Cardiac septum (tissue), 1 donor: ENCODE measurements at regions not wholly inside any gene's neighbourhood (a gene's known extent, or its start where the extent isn't known, plus 50 kb on each side); places are given as distances from the start of the nearest gene placed in this dataset.

Source experiments
- DNase-seq: peaks from one replicate; pipeline ENCODE4 v3.0.0-alpha.2; 2020; ENCODE audit warnings: low spot score
- intact Hi-C: fragments of 100-400 bp; cut with DNase I; formaldehyde crosslinking; loops from one replicate; pipeline ENCODE4 v1.14.0; 2022
- donor health status: DM: no; HTN: no; CAD: no.

DNA sequence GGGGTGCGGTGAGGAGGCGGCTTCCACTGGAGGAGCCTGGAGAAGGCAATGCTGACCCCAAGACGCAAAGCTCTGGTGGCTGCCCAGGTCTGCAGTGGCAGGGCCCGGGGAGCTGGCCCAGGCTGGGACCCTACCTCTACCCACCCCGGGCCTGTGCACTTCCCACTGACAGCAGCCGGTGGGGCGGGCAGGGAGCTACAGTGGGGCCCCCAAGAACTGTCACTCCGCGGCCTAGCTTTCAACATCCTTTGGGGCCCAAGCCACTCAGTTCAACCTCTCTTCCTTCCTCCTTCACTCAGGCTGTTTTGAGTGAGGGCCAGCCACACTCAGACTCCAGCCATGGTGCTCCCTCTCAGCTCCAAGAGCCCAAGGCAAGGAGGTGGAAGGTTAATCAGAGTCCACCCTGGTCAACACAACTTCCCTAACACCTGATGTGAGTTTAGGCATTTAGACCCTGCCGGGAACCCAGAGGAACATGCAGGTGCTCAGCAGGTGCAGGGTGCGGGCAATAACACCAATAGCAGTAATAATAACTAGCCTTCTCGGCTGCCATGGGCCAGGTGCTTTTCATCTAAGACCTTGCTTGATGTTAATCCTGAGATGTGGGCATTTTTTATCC is 93.6 kb downstream of the ZFP36L2 start:
- intact Hi-C loops, result loop anchor here (5.0 to 10.0 kb wide), 3 partner anchors 110 to 350 kb away; no protein-coding TSS in a partner anchor
- DNase-seq, result no peak

DNA sequence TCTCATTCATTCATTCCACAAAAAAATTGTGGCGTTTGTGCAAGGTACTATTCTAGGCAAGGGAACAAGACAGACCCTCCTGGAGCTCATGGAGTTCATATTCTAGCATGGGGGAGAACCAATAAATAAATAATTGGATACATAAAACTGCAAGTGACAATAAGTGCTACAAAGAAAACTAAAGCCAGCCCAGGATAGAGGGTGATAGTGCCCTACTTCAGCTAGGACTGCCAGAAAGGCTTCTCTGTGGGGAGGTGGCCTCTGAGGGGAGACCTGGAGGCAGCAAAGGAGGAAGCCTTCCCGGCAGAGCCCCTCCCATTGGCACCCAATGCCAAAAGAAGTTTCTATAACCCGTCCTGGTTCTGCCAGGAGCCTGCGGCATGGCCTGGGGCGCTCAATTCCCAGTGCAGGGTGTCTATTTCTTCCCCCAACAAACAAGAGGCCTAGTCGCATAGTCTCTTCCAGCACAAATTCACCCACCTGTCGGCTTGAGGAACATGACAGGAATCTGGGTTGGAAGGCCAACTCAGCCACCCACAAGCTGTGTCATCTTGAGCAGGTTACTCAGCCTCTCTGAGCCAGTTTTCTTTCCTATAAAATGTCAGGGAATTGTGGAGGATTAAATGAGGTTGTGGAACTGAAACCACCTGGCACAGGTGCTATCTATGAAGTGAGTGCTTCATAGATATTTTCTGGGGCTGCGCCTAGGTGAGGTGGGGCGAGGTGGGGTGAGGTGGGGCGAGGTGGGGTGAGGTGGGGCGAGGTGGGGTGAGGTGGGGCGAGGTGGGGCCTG is 94.3 kb downstream of the ZFP36L2 start:
- intact Hi-C loops, result loop anchor here (2.0 to 10.0 kb wide), 4 partner anchors 97 to 350 kb away; no protein-coding TSS in a partner anchor
- DNase-seq, result no peak

DNA sequence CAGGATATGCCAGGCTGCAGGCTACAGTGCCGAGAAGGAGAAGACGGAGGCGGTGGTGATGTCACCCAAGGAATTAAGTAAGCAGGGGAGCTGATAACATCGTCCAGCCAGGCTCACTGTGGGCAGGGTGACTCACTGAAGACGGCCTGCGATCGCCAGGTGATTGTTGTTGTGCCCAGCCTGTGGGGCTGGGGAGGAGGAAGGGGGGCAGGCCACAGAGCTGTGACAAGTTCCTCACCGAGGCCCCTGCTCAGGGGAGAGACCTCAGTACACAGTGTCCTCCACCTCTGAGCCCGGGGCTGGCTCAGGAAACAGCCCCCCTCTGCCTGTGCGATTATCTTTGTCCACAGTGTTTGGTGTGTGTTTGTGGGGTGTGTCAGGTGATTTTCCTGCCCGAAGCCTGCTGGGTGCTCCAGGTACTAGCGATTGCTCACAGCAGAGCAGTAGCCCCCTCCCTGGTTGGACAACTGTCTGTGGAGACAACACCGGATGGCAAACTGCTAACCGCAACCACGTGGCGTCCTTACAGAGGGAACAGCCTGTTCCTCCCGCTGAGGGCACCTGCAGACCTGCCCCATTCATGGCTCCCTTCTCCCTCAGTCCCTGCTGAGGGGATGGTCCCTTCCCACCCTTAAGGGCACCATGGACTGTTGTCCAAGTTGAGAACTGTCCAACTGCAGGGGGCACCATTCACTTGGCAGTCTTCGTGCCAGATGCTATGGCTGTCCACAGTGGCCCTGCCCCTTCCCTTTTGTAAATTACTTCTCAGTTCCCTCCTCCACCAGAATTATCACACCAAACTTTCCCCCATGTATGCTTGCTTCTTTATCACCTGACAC is 95.1 kb downstream of the ZFP36L2 start:
- intact Hi-C loops, result loop anchor here (2.0 to 10.0 kb wide), 4 partner anchors 98 to 351 kb away; no protein-coding TSS in a partner anchor
- peak; percentile 91 for DNase-seq

DNA sequence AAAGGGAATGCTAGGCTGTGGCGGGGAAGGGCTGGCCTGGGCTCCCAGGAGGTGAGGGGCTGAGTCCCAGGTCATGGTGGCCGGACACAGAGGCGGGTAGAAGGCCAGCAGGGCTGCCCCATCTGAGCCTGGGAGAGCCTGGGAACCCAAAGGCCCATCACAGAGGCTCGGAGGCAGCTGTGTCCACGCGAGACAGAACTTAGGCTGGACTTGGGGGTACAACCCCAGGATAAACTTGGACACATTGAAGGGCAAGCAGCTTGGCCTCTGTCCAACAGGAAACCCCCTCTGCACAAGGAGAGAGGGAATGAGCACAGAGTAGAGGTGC is 95.9 kb downstream of the ZFP36L2 start:
- no peak for DNase-seq
- intact Hi-C loops, result loop anchor here (2.0 to 10.0 kb wide), 4 partner anchors 98 to 352 kb away; no protein-coding TSS in a partner anchor

DNA sequence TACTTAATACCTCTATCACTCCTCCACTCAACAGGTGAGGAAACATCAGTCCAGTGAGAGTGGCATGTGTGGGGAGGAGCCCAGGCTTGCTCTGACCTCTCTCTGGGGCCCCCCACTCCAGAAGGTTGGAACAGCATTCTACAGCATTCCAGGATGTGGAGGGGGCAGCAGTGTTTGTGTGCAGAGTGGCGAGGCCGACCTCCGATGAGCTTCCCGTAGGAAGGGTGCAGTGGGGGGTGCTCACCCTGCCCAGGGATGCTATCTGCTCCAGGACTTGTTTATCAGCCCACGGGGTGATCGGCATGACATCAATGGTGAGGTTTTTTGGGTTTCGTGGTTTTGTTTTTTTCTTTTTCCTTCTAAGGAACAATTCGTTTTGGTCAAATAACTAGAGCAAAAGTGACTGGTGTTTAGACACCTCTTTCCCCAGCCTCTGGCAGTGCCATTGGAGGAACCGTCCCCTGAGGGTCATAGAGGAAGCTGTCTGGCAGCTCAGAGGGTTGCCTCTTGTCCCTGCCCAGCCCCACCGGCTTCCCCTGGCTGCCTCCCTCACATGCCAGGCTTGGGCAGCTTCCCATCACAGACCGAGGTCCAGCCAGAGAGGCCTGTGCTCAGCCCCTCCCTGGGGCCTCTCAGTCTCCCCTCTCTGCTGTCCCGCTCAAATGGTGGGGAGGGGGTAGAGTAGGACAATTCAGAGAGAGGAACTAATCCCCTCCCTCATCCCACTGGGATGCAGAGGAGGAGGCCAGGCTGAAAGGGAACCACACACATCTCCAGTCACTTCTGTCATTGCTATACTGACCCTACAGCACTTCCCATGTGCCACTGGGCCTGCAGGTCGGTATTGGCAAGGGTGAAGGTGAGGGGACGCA is 96.5 kb downstream of the ZFP36L2 start:
- DNase-seq, result no peak
- intact Hi-C loops, result loop anchor here (2.0 to 10.0 kb wide), 5 partner anchors 99 to 352 kb away; no protein-coding TSS in a partner anchor

DNA sequence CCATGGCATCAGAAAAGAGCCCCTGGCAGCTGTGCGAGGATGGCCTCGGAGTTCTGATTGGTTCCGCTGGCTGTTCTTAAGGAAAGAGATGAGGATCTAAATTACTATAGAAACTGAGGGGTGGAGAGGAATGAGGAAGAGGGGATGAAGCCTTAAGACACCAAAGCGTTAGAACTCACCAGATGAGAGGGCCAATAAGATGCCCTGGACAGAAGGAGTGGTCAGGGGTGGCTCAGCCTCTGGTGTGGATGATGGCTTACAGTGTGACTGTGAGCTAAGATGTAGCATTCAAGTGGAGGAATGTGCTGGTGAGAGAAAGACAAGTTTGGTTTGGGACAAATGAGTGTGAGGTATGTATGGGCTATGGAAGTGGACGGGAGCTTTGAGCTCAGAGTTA is 97.8 kb downstream of the ZFP36L2 start:
- intact Hi-C loops, result loop anchor here (5.0 kb wide), 1 partner anchor 151 kb away; no protein-coding TSS in a partner anchor
- no peak for DNase-seq

DNA sequence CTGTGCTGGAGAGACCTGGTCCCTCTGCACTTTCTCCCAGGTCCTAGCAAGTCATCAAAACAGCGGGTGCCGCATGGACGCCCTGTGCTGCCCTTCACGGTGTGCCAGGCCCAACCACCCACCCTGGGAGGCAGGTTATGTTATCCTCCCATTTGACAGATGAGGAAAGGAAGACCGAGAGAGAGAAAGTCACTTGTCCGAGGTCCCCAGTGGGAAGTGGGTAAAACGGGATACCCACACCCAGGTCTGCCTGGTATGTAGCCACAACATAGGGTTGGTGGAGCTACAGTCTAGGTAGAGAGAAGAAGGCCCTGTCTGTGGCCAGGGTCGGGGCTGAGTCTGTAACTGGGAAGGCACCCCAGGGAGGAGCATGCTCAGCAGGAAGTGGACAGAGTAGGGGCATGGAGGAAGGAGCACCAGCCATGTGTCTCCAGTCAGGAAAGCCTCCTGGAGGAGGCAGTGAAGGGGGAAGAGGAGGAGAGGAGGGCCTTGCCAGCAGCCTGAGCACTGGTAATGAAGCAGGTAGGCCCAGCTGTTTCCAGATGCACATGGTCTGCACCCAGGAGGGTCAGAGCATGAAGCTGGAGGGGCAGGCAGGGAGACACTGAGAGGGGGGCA is 98.4 kb downstream of the ZFP36L2 start:
- intact Hi-C loops, result loop anchor here (5.0 kb wide), 1 partner anchor 151 kb away; no protein-coding TSS in a partner anchor
- no peak for DNase-seq

DNA sequence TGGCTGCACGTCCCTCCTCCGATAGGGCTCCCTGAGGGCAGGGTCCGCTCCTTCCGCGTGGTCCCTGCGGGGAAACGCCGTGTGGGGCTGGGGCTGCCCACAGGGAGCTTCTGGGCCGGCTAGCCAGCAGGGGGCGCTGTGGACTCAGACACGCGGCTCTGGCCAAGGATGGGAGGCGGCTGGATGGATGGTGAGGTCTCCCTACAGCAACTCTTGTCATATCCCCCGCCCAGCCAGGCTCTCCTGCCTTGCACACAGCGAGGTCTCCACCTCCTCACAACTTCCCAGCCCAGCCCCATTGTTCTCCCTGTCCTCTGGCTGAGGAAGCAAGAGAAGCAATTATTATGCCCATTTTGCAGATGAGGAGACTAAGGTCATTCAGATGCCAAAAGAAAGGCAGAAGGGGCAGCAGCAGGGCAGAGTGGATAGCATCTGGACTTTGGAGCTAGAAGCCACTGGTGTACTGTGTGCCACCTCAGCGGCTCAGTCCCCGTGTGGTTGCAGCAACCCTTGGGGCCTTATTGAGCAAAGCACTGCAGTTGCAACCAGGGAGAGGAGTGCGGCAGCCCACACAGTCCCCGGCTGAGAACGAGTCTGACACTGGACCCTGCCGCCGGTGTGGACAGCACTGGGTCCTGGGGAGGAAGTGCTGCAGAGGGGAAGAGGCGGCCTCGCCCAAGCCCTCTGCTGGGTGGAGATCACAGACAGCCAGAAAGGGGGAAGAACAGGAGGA is 99.0 kb downstream of the ZFP36L2 start:
- intact Hi-C loops, result loop anchor here (5.0 kb wide), 1 partner anchor 150 kb away; no protein-coding TSS in a partner anchor
- DNase-seq, result peak; percentile 92

DNA sequence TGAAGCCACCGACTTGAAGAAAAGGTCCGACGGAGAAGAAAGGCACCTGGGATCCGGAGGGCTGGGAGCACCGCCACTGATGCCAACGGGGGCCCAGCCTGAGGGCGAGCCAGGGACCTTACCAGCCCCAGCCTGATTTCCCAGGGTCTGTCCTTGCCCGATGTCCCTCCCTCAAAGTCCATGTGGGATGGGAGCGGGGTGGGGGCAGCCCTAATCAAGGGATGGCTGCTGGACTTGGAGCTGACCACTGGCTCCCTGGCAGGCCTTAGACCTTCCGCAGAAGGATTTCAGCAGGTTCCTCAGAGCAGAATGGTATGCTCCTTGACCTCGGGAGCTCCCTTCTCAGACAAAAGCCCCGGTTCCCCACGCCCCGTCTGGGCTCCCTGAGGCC is 99.6 kb downstream of the ZFP36L2 start:
- DNase-seq, result no peak
- intact Hi-C loops, result loop anchor here (5.0 kb wide), 1 partner anchor 150 kb away; no protein-coding TSS in a partner anchor

DNA sequence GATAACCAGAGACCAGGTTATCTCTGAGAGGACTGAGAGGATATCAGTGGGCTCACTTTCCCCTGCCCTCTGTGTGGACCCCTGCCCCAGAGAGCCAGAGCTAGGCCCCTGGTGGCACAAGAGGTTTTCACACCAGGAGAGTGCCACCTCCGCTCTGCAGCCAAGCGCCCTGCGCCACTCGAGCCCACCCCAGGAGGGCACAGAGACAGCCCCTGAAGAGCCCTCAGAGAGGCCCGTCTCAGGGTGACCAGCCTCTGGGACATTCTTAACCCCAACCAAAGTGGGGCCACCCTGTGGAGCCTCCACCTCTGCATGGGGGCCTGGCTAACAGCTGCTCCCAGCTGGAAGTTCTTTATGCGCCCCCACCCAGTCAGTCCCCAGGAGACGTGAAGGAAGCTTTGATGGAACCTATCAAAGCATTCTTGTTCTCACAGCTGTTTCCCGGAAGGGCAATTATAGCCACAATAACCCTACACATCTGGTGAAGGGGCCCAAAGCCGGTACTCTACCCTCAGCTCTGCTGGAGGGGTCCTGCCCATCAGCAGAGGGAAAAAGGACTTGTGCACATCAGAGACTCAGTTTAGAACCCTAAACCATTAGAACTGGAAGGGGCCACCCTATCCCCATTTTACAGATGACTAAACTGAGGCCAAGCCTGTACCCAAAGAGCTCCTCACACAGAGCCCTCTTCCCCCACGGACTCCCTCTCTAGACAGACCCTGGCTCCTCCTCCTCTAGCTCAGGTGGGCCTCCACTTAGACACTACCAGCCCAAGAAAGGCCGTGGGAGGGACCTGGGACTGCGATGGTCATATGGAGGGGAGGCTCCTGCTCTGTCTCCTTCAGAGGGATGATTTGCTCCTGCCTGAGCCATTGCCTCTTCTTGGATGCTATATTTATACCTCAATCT is 101.1 kb downstream of the ZFP36L2 start:
- no peak for DNase-seq
- intact Hi-C loops, result loop anchor here (5.0 kb wide), 1 partner anchor 148 kb away; no protein-coding TSS in a partner anchor

DNA sequence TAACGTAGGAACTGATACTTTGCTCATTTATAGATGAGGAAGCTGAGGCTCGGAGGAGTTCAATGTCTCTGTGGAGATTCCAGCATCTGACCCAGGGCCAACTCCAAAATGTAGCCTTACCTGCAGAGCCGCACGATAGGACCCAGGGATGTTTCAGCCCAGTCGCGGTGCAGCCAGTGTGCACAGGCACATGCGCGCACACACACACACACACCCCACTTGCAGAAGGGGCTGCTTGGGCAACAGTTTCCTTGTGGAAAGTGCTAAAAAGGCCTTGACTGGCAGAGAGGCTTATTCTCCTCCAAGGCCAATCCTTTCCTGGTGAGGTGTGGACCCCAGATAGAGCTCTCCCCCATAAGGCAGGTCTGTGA is 101.7 kb downstream of the ZFP36L2 start:
- peak; percentile 61 for DNase-seq
- intact Hi-C loops, result loop anchor here (5.0 kb wide), 1 partner anchor 147 kb away; no protein-coding TSS in a partner anchor

DNA sequence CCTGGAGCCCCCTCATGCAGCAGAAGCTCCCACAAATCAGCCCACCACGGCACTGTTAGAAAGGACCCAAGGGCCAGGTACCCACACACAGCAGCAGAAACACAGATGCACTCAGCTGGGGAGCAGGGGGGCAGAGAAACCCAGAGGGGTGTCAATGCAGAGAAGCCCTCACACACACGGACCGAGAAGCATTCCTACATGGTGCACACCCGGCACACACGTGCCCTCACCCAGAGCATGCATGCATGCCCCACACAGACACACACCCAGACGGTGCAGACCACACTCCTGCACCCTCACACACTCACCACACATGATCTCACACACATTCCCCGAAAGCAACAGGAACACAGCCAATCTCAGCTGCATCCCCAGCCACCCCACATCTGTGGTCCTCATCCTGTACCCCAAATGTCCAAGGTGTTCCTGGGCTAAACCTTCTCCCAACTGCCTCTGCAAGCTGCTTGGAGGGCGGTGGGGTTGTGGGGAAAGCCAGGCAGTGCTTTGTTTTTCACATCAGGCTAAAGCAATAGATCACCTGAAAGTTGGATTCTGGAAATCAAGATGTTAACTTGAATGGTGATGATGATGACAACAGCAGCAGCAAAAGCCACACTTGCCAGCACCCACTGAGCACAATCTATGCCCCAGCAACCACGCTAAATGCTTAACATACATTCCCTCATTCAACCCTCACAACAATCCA is 102.3 kb downstream of the ZFP36L2 start:
- DNase-seq, result peak; percentile 17
- intact Hi-C loops, result no loop called here

DNA sequence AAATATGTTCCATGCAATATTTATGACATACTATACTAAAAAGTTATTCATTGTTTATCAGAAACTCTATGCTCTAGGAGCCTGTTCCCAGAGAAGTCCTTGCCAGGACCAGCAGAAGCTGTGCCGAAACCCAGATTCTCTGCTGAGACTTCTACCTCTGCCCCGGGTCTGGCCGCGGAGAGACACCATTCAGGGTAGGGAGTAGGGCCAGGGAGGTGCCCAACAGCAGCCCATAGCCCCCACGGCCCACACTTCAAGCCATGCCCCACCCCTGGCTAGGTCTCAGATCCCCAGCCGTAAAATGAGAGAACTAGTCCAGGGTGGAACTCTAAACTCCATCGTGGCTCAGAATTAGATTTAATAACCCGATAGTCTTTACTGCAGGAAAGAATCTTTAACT is 102.9 kb downstream of the ZFP36L2 start:
- intact Hi-C loops, result no loop called here
- no peak for DNase-seq

DNA sequence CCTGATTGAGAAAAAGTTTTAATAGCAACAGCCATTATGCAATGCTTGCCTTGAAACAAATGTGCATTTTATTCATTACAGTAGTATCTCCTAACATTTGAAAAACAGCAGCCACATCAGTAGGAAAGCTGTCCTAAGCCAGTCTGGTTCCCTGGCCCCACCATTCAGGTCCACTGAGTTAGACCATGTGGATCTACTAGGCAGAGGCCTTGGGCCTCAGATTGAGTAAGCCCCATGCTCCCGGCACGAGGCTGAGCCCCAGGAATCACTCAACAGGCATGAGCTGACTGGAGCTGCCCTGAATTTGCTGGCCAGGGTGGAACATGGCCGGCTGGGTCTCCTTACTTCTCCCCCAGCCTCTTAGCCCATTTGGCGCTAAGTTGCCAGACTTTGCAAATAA is 103.4 kb downstream of the ZFP36L2 start:
- no peak for DNase-seq
- intact Hi-C loops, result no loop called here

DNA sequence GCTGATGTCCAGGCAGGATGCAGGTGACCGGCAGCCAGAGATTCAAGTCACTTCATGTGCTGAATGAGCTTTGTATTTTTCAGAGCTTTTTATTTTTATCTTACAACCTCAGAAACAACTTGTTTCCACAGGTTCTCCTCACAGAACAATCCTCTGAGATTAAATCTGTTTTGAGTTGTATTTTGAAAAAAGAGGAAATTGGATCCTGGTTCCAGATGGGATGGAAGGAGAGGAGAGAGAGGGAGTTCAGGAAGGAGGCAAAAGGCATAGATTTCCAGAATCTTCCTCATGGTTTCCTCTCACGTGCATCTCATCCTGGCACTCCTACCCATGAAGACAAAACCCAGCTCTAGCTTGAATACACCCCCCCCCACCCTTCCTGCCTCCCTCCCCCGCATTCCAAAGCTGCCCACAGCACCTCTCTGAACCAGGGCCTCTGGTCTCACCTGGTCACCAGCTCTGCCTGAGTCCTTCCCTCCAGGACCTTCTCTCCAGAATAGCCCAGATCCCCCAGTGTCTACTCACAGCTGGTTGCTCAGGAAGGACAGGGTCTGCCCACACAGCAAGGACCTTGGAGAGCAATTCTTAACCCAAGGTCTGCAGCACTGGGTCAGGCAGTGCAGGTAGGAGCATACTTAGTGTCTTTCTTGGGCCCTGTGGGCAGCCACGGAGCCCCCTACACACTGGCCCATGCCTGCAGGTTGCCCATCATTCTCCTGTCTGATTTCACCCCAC is 104.7 kb downstream of the ZFP36L2 start:
- intact Hi-C loops, result no loop called here
- DNase-seq, result no peak

DNA sequence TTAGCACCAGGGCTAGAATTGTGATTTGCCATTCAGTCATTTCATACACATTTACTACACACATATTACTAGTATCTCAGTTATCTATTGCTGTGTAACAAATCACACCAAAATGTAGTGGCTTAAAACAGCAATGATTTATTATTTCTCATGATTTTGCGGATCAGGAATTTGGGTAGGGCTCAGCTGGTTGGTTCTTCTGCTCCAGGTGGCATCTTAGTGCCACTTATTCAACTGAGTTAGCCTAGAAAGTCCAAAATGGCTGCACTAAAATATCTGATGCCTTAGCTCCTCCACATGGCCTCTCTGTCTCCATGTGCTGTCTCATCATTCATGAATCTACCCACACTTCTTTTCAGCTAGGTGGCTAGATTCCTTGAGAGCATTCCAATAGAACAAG is 107.1 kb downstream of the ZFP36L2 start:
- DNase-seq, result no peak
- intact Hi-C loops, result no loop called here
